ENCODE measurements at regions not wholly inside any gene's neighbourhood (a gene's known extent, or its start where the extent isn't known, plus 50 kb on each side); places are given as distances from the start of the nearest gene placed in this dataset.

DNA sequence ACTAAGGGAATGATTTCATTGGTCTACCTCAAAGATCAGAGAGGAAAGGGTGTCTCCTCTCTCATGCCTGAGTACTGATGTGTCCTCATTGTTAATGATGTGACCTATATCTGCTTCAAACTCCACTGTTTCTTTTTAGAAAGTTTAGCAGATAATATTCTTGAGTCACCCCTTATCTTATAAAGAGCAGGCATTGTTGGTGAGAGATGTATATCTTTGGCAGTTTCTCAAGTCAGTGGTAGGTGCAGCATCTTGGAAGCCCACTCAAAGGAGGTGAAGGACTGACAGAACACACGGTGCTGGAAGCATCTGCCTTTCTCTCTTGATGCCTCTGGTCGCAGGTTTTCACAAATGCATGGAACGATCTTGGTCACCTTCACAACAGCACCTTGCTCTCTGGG is 71.2 kb downstream of the ZNF518B start:
- TF ChIP-seq, protein P1, sequence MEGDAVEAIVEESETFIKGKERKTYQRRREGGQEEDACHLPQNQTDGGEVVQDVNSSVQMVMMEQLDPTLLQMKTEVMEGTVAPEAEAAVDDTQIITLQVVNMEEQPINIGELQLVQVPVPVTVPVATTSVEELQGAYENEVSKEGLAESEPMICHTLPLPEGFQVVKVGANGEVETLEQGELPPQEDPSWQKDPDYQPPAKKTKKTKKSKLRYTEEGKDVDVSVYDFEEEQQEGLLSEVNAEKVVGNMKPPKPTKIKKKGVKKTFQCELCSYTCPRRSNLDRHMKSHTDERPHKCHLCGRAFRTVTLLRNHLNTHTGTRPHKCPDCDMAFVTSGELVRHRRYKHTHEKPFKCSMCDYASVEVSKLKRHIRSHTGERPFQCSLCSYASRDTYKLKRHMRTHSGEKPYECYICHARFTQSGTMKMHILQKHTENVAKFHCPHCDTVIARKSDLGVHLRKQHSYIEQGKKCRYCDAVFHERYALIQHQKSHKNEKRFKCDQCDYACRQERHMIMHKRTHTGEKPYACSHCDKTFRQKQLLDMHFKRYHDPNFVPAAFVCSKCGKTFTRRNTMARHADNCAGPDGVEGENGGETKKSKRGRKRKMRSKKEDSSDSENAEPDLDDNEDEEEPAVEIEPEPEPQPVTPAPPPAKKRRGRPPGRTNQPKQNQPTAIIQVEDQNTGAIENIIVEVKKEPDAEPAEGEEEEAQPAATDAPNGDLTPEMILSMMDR (IDR thresholded peaks at IDR 0.05): no peak
- TF ChIP-seq POLR2A (IDR thresholded peaks at IDR 0.05): no peak

Measured in uterus (tissue), 2 donors.